GM23248 (cell line): ENCODE measurements at regions not wholly inside any gene's neighbourhood (a gene's known extent, or its start where the extent isn't known, plus 50 kb on each side); places are given as distances from the start of the nearest gene placed in this dataset.
"Not testable (repeated sequence)": the region's sequence is repeated elsewhere in the genome, so short reads cannot be mapped to it uniquely, and the experiment has no call there.

ENCODE experiments used
- DNase-seq: peaks from one replicate; pipeline ENCODE4 v3.0.0-alpha.2; 2015
- H2AFZ ChIP-seq: fragments of 200-600 bp; sonication (generic); 2 replicates; pipeline ENCODE4 v1.6.1; 2016; ENCODE audit warnings: antibody characterized with exemption
- H3F3A ChIP-seq: fragments of 200-600 bp; sonication (generic); 2 replicates; pipeline ENCODE4 v1.6.1; 2016; ENCODE audit warnings: mild to moderate bottlenecking, antibody characterized with exemption, mixed run types; ENCODE audit not compliant: insufficient read depth
- H3K27ac ChIP-seq: fragments of 200-600 bp; sonication (generic); 2 replicates; pipeline ENCODE4 v1.5.1; 2016; ENCODE audit warnings: mild to moderate bottlenecking
- H3K27me3 ChIP-seq: fragments of 200-600 bp; sonication (generic); replicated peaks from 2 replicates; pipeline ENCODE4 v1.6.1; 2016; ENCODE audit warnings: mild to moderate bottlenecking; ENCODE audit not compliant: insufficient read depth
- H3K36me3 ChIP-seq: fragments of 200-600 bp; sonication (generic); 2 replicates; pipeline ENCODE4 v1.6.1; 2016; ENCODE audit warnings: low read depth, mild to moderate bottlenecking
- H3K4me1 ChIP-seq: fragments of 200-600 bp; sonication (generic); 2 replicates; pipeline ENCODE4 v1.6.1; 2016; ENCODE audit warnings: mild to moderate bottlenecking; ENCODE audit not compliant: insufficient read depth
- H3K4me2 ChIP-seq: fragments of 200-600 bp; sonication (generic); one replicate; pipeline ENCODE4 v1.6.1; 2016; ENCODE audit warnings: mild to moderate bottlenecking; ENCODE audit not compliant: unreplicated experiment
- H3K4me3 ChIP-seq: fragments of 200-600 bp; sonication (generic); 2 replicates; pipeline ENCODE4 v1.5.1; 2016; ENCODE audit warnings: mild to moderate bottlenecking
- H3K79me2 ChIP-seq: fragments of 200-600 bp; sonication (generic); 2 replicates; pipeline ENCODE4 v1.6.1; 2016; ENCODE audit warnings: mild to moderate bottlenecking; ENCODE audit not compliant: insufficient read depth
- H3K9ac ChIP-seq: fragments of 200-600 bp; sonication (generic); 2 replicates; pipeline ENCODE4 v1.6.1; 2016; ENCODE audit warnings: mild to moderate bottlenecking
- H3K9me2 ChIP-seq: fragments of 200-600 bp; sonication (generic); 2 replicates; pipeline ENCODE4 v1.6.1; 2016; ENCODE audit warnings: mixed run types, mild to moderate bottlenecking, moderate library complexity; ENCODE audit not compliant: insufficient read depth
- H3K9me3 ChIP-seq: fragments of 200-600 bp; sonication (generic); one replicate; pipeline ENCODE4 v1.6.1; 2017; ENCODE audit warnings: low read depth
- H4K20me1 ChIP-seq: fragments of 200-600 bp; sonication (generic); 2 replicates; pipeline ENCODE4 v1.6.0; 2016; ENCODE audit not compliant: insufficient read depth
- EZH2 ChIP-seq: fragments of 200-600 bp; sonication (generic); IDR thresholded peaks from 2 replicates; pipeline ENCODE4 v1.6.1; 2018; ENCODE audit warnings: antibody characterized with exemption, mild to moderate bottlenecking; ENCODE audit not compliant: insufficient read depth, poor library complexity, severe bottlenecking
- EZH2phosphoT487 ChIP-seq: fragments of 200-600 bp; sonication (generic); IDR thresholded peaks from 2 replicates; pipeline ENCODE4 v1.6.1; 2018; ENCODE audit warnings: antibody characterized with exemption, moderate library complexity, mild to moderate bottlenecking, low read depth; ENCODE audit not compliant: insufficient read depth
- WGBS, 2 experiments: methylation state at CpG; one replicate each; pipeline ENCODE4 v1.1.6; 2015 to 2017; ENCODE audit warnings: low lambda C conversion rate in 2 of 2, low coverage in 1 of 2; ENCODE audit errors: missing lambda C conversion rate in 2 of 2; 5-methylcytosine and 5-hydroxymethylcytosine counted together
- in situ Hi-C: fragments of 300-500 bp; cut with MboI; formaldehyde crosslinking; loops from 2 replicates; pipeline ENCODE4 v1.15.0; 2020

- H3K4me2 ChIP-seq: no peak overlapping the region
- no peaks in the 10 kb centered on the region for H4K20me1 ChIP-seq
- in situ Hi-C loops: no loop called here
- no peak overlapping the region for H3K27ac ChIP-seq
- no peaks in the 10 kb centered on the region for H3K27me3 ChIP-seq
- no peaks in the 10 kb centered on the region for H3F3A ChIP-seq
- H3K79me2 ChIP-seq: no peaks in the 10 kb centered on the region
- no peaks in the 10 kb centered on the region for H3K4me1 ChIP-seq
- H3K9me2 ChIP-seq: no peaks in the 10 kb centered on the region
- H3K4me3 ChIP-seq: no peak overlapping the region
- no peak overlapping the region for H2AFZ ChIP-seq
- no peak overlapping the region for H3K9ac ChIP-seq
- no peaks in the 10 kb centered on the region for H3K9me3 ChIP-seq
- WGBS, 2 experiments: 76 to 79% methylated on average over 4 of the region's 4 CpGs
- TF ChIP-seq EZH2phosphoT487 (no peak), EZH2 (no peak)
- no peak for DNase-seq
- no peaks in the 10 kb centered on the region for H3K36me3 ChIP-seq
Measured at GRCh38 chr5:67549947-67550346, 353.3 kb upstream of the CD180 start.

DNA sequence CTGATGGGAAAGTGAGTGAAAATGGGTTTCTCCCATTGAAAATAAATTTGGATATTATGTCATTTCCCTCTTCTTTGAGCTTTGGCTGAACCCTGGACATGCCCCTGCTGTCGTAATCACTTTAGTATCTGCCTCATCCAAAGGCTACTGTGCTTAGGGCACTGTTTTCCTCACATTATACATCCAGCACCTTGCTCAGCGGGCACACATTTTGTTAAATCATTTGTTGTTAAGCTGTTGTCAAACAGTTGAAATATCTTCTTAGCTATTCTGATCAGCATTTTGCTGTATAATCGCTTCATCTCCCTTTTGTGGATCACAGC, 352.7 kb upstream of the CD180 start:
- Histone ChIP-seq H3K36me3 (no peaks in the 10 kb centered on the region), H3F3A (no peaks in the 10 kb centered on the region), H3K9me2 (no peaks in the 10 kb centered on the region), H3K79me2 (no peaks in the 10 kb centered on the region), H3K4me2 (no peak overlapping the region), H3K27me3 (no peaks in the 10 kb centered on the region), H3K9ac (no peak overlapping the region), H3K4me3 (no peak overlapping the region), H3K4me1 (no peaks in the 10 kb centered on the region), H4K20me1 (no peaks in the 10 kb centered on the region), H3K27ac (no peak overlapping the region), H3K9me3 (no peaks in the 10 kb centered on the region), H2AFZ (no peak overlapping the region)
- 74 to 77% methylated on average over 3 of the region's 3 CpGs for WGBS, 2 experiments
- no peak for DNase-seq
- no peak for TF ChIP-seq EZH2phosphoT487
- TF ChIP-seq EZH2: no peak
- in situ Hi-C loops: no loop called here

- Histone ChIP-seq H3K4me3 (no peak overlapping the region), H3K27ac (no peak overlapping the region), H3K4me1 (no peaks in the 10 kb centered on the region), H3K79me2 (no peaks in the 10 kb centered on the region), H3K4me2 (no peak overlapping the region), H3K9me3 (no peaks in the 10 kb centered on the region), H3K36me3 (no peaks in the 10 kb centered on the region), H3K27me3 (no peaks in the 10 kb centered on the region), H3K9me2 (no peaks in the 10 kb centered on the region), H2AFZ (no peak overlapping the region), H3F3A (no peaks in the 10 kb centered on the region), H3K9ac (no peak overlapping the region), H4K20me1 (no peaks in the 10 kb centered on the region)
- in situ Hi-C loops: no loop called here
- WGBS, 2 experiments: 80 to 83% methylated on average over 8 of the region's 8 CpGs
- no peak for DNase-seq
- TF ChIP-seq EZH2phosphoT487: no peak
Measured at GRCh38 chr5:67548520-67549295, 352.1 kb upstream of the CD180 start.

DNA sequence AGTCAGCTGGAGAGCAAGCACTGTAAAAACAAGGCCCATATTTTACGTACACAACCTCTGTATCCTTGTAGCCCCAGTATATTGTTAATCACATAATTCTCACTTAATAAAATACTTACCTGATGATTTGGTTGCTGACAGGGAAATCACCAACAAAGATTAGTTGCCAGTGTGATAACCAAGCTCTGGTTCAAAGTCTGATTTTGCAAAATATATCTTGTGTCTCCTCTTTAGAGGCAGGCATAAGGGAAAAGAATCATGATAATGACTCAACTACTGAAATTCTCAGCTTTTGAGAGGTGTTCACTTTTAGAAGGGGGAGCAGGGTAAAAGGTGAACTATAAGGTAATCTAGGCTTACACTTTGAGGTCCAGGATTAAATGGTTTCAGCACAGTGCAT, 351.1 kb upstream of the CD180 start:
- in situ Hi-C loops: no loop called here
- H3K27ac ChIP-seq: no peak overlapping the region
- TF ChIP-seq EZH2: no peak
- TF ChIP-seq EZH2phosphoT487: no peak
- no peaks in the 10 kb centered on the region for H3K4me1 ChIP-seq
- H3K4me3 ChIP-seq: no peak overlapping the region
- H3F3A ChIP-seq: no peaks in the 10 kb centered on the region
- no peaks in the 10 kb centered on the region for H3K9me2 ChIP-seq
- no peak overlapping the region for H3K9ac ChIP-seq
- H3K27me3 ChIP-seq: no peaks in the 10 kb centered on the region
- DNase-seq: no peak
- WGBS, 2 experiments: 90 to 94% methylated on average over 1 of the region's 1 CpG
- H2AFZ ChIP-seq: no peak overlapping the region
- H3K79me2 ChIP-seq: no peaks in the 10 kb centered on the region
- H3K36me3 ChIP-seq: no peaks in the 10 kb centered on the region
- H4K20me1 ChIP-seq: no peaks in the 10 kb centered on the region
- no peak overlapping the region for H3K4me2 ChIP-seq
- H3K9me3 ChIP-seq: no peaks in the 10 kb centered on the region

GRCh38 chr5:67544942-67545341, 348.3 kb upstream of the CD180 start:
- H3K9ac ChIP-seq, H3K27me3 ChIP-seq, DNase-seq, H3K4me3 ChIP-seq, H3K9me2 ChIP-seq, H2AFZ ChIP-seq, H3K4me2 ChIP-seq, H3K27ac ChIP-seq, H3K36me3 ChIP-seq, H3K79me2 ChIP-seq, H3F3A ChIP-seq, in situ Hi-C loops, H3K9me3 ChIP-seq, H3K4me1 ChIP-seq, H4K20me1 ChIP-seq: not testable (repeated sequence)
